HG02870 (cell line): ENCODE measurements at regions not wholly inside any gene's neighbourhood (a gene's known extent, or its start where the extent isn't known, plus 50 kb on each side); places are given as distances from the start of the nearest gene placed in this dataset.
"Not testable (repeated sequence)": the region's sequence is repeated elsewhere in the genome, so short reads cannot be mapped to it uniquely, and the experiment has no call there.

ENCODE experiments used
- ATAC-seq: cut with Tn5 transposase; IDR thresholded peaks from one replicate; pipeline ENCODE4 v1.9.1; 2021; ENCODE audit warnings: mild to moderate bottlenecking, moderate library complexity; ENCODE audit not compliant: unreplicated experiment

GRCh38 chr21:13935396-13936032, 275.2 kb downstream of the LIPI start:
- not testable (repeated sequence) for ATAC-seq

- not testable (repeated sequence) for ATAC-seq
Measured at GRCh38 chr21:13934887-13935342, 275.8 kb downstream of the LIPI start.

GRCh38 chr21:13923175-13923574, 287.6 kb downstream of the LIPI start:
- ATAC-seq: not testable (repeated sequence)

- not testable (repeated sequence) for ATAC-seq
Measured at GRCh38 chr21:13921455-13921854, 289.3 kb downstream of the LIPI start.

GRCh38 chr21:13907385-13907784, 297.8 kb downstream of the POTED start:
- ATAC-seq: not testable (repeated sequence)

GRCh38 chr21:13896596-13897247, 287.1 kb downstream of the POTED start:
- ATAC-seq: not testable (repeated sequence)

- ATAC-seq: not testable (repeated sequence)
Measured at GRCh38 chr21:13893617-13894016, 284.0 kb downstream of the POTED start.

GRCh38 chr21:13893025-13893424, 283.4 kb downstream of the POTED start:
- not testable (repeated sequence) for ATAC-seq

- not testable (repeated sequence) for ATAC-seq
Measured at GRCh38 chr21:13892146-13892751, 282.7 kb downstream of the POTED start.

- ATAC-seq: not testable (repeated sequence)
Measured at GRCh38 chr21:13889176-13889575, 279.6 kb downstream of the POTED start.

- ATAC-seq: not testable (repeated sequence)
Measured at GRCh38 chr21:13883641-13884395, 274.2 kb downstream of the POTED start.

GRCh38 chr21:13877503-13877902, 267.9 kb downstream of the POTED start:
- not testable (repeated sequence) for ATAC-seq

GRCh38 chr21:13876999-13877398, 267.4 kb downstream of the POTED start:
- ATAC-seq: not testable (repeated sequence)

GRCh38 chr21:13874001-13874400, 264.4 kb downstream of the POTED start:
- ATAC-seq: not testable (repeated sequence)

- no peak for ATAC-seq
Measured at GRCh38 chr21:13854638-13855037, 245.1 kb downstream of the POTED start.

GRCh38 chr21:13850808-13851207, 241.2 kb downstream of the POTED start:
- not testable (repeated sequence) for ATAC-seq

GRCh38 chr21:13849489-13849888, 239.9 kb downstream of the POTED start:
- not testable (repeated sequence) for ATAC-seq

GRCh38 chr21:13846718-13847117, 237.1 kb downstream of the POTED start:
- ATAC-seq: not testable (repeated sequence)

GRCh38 chr21:13844574-13844973, 235.0 kb downstream of the POTED start:
- ATAC-seq: not testable (repeated sequence)

GRCh38 chr21:13843081-13843480, 233.5 kb downstream of the POTED start:
- not testable (repeated sequence) for ATAC-seq

GRCh38 chr21:13827666-13828065, 218.1 kb downstream of the POTED start:
- not testable (repeated sequence) for ATAC-seq
